ENCODE measurements at regions not wholly inside any gene's neighbourhood (a gene's known extent, or its start where the extent isn't known, plus 50 kb on each side); places are given as distances from the start of the nearest gene placed in this dataset.

- no peaks in the 10 kb centered on the region for H3K27me3 ChIP-seq (ENCODE audit: insufficient read depth, low read depth)
- TF ChIP-seq CTCF (conservative IDR thresholded peaks at IDR 0.05; ENCODE audit: low read depth, low read length) = no peak
- no peaks in the 10 kb centered on the region for H4K20me1 ChIP-seq (ENCODE audit: insufficient read depth)
- no peak overlapping the region for H3K27ac ChIP-seq
- no peaks in the 10 kb centered on the region for H3K36me3 ChIP-seq (ENCODE audit: insufficient read depth)
- no peak overlapping the region for H3K4me2 ChIP-seq
- no peak overlapping the region for H3K9ac ChIP-seq
- H3K4me3 ChIP-seq (IDR thresholded peaks at IDR 0.05; ENCODE audit: insufficient read depth, low read depth, low read length) = no peak overlapping the region
- no peaks in the 10 kb centered on the region for H3K4me1 ChIP-seq (ENCODE audit: low read depth, poor library complexity, severe bottlenecking)
- no peaks in the 10 kb centered on the region for H3K79me2 ChIP-seq (ENCODE audit: insufficient read depth, low read depth)
- no peak overlapping the region for H2AFZ ChIP-seq (ENCODE audit: low read depth)
These were observed 435.7 kb downstream of the ZFHX3 start for GRCh38 chr16:72612256-72612655.

- Histone ChIP-seq H3K4me3 (IDR thresholded peaks at IDR 0.05; ENCODE audit: insufficient read depth, low read depth, low read length) (no peak overlapping the region), H3K27me3 (ENCODE audit: insufficient read depth, low read depth) (no peaks in the 10 kb centered on the region), H3K4me2 (no peak overlapping the region), H4K20me1 (ENCODE audit: insufficient read depth) (no peaks in the 10 kb centered on the region), H3K9ac (no peak overlapping the region), H3K79me2 (ENCODE audit: insufficient read depth, low read depth) (no peaks in the 10 kb centered on the region), H2AFZ (ENCODE audit: low read depth) (no peak overlapping the region), H3K36me3 (ENCODE audit: insufficient read depth) (no peaks in the 10 kb centered on the region), H3K27ac (no peak overlapping the region), H3K4me1 (ENCODE audit: low read depth, poor library complexity, severe bottlenecking) (no peaks in the 10 kb centered on the region)
- no peak for TF ChIP-seq CTCF (conservative IDR thresholded peaks at IDR 0.05; ENCODE audit: low read depth, low read length)
These were observed 438.0 kb upstream of the PMFBP1 start for GRCh38 chr16:72609933-72610332.

GRCh38 chr16:72609066-72609465 is 437.1 kb upstream of the PMFBP1 start:
- Histone ChIP-seq H3K4me3 (IDR thresholded peaks at IDR 0.05; ENCODE audit: insufficient read depth, low read depth, low read length) (no peak overlapping the region), H3K27me3 (ENCODE audit: insufficient read depth, low read depth) (no peaks in the 10 kb centered on the region), H4K20me1 (ENCODE audit: insufficient read depth) (no peaks in the 10 kb centered on the region), H3K79me2 (ENCODE audit: insufficient read depth, low read depth) (no peaks in the 10 kb centered on the region), H3K4me1 (ENCODE audit: low read depth, poor library complexity, severe bottlenecking) (no peaks in the 10 kb centered on the region), H2AFZ (ENCODE audit: low read depth) (no peak overlapping the region), H3K4me2 (no peak overlapping the region), H3K27ac (no peak overlapping the region), H3K36me3 (ENCODE audit: insufficient read depth) (no peaks in the 10 kb centered on the region), H3K9ac (no peak overlapping the region)
- TF ChIP-seq CTCF (conservative IDR thresholded peaks at IDR 0.05; ENCODE audit: low read depth, low read length) = no peak

GRCh38 chr16:72604375-72604774 is 432.4 kb upstream of the PMFBP1 start:
- Histone ChIP-seq H3K36me3 (ENCODE audit: insufficient read depth) (no peaks in the 10 kb centered on the region), H3K79me2 (ENCODE audit: insufficient read depth, low read depth) (no peaks in the 10 kb centered on the region), H2AFZ (ENCODE audit: low read depth) (no peak overlapping the region), H3K4me1 (ENCODE audit: low read depth, poor library complexity, severe bottlenecking) (no peaks in the 10 kb centered on the region), H4K20me1 (ENCODE audit: insufficient read depth) (no peaks in the 10 kb centered on the region), H3K27me3 (ENCODE audit: insufficient read depth, low read depth) (no peaks in the 10 kb centered on the region), H3K4me3 (IDR thresholded peaks at IDR 0.05; ENCODE audit: insufficient read depth, low read depth, low read length) (no peak overlapping the region), H3K9ac (no peak overlapping the region), H3K27ac (no peak overlapping the region), H3K4me2 (no peak overlapping the region)
- no peak for TF ChIP-seq CTCF (conservative IDR thresholded peaks at IDR 0.05; ENCODE audit: low read depth, low read length)

- no peak overlapping the region for H2AFZ ChIP-seq (ENCODE audit: low read depth)
- no peaks in the 10 kb centered on the region for H3K36me3 ChIP-seq (ENCODE audit: insufficient read depth)
- no peaks in the 10 kb centered on the region for H3K79me2 ChIP-seq (ENCODE audit: insufficient read depth, low read depth)
- H4K20me1 ChIP-seq (ENCODE audit: insufficient read depth) = no peaks in the 10 kb centered on the region
- no peak overlapping the region for H3K4me2 ChIP-seq
- no peaks in the 10 kb centered on the region for H3K4me1 ChIP-seq (ENCODE audit: low read depth, poor library complexity, severe bottlenecking)
- H3K27ac ChIP-seq = no peak overlapping the region
- no peak overlapping the region for H3K9ac ChIP-seq
- no peak overlapping the region for H3K4me3 ChIP-seq (IDR thresholded peaks at IDR 0.05; ENCODE audit: insufficient read depth, low read depth, low read length)
- no peak for TF ChIP-seq CTCF (conservative IDR thresholded peaks at IDR 0.05; ENCODE audit: low read depth, low read length)
- H3K27me3 ChIP-seq (ENCODE audit: insufficient read depth, low read depth) = no peaks in the 10 kb centered on the region
These were observed 430.5 kb upstream of the PMFBP1 start for GRCh38 chr16:72602499-72602898.
